ENCODE measurements at regions not wholly inside any gene's neighbourhood (a gene's known extent, or its start where the extent isn't known, plus 50 kb on each side); places are given as distances from the start of the nearest gene placed in this dataset.

DNA sequence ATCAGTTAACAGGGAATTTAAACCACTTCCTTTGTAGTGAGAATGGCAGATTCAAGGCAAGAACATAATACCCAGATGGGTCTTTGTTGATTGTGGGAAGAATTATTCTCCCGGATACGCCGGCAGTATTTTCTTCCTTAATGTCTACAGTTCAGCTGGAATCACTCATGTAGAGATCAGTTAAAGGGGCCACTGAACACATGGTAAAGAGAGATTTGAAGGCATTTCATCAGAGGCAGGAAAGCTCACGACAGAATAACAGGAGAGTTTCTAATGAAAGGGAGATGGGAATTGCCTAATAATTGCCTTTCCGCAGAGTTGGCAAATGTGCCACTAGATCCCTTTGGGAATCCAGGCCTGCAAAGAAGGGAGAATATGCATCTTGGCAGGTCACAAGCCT is 327.7 kb upstream of the ZNF804A start:
- no peak overlapping the region for H3K9ac ChIP-seq (ENCODE audit: low read length)
- no peaks in the 10 kb centered on the region for H3K36me3 ChIP-seq (ENCODE audit: insufficient read depth, low read length)
- no peak overlapping the region for H3K27ac ChIP-seq (ENCODE audit: low read length)
- no peak for DNase-seq
- H3K79me2 ChIP-seq (ENCODE audit: low read length), result no peaks in the 10 kb centered on the region
- no peak overlapping the region for H3K4me2 ChIP-seq (ENCODE audit: low read depth, low read length, poor library complexity, severe bottlenecking)
- H3K4me1 ChIP-seq (ENCODE audit: low read length), result no peaks in the 10 kb centered on the region
- no peak overlapping the region for H2AFZ ChIP-seq (ENCODE audit: low read length)
- no peak overlapping the region for H3K4me3 ChIP-seq (ENCODE audit: low read length)
- no peaks in the 10 kb centered on the region for H3K9me2 ChIP-seq (replicated peaks; ENCODE audit: insufficient read depth, low read length)
- H3K27me3 ChIP-seq (ENCODE audit: low read length), result no peaks in the 10 kb centered on the region
- no peaks in the 10 kb centered on the region for H4K20me1 ChIP-seq (ENCODE audit: insufficient read depth, low read depth, low read length)
- H3K9me3 ChIP-seq (ENCODE audit: low read length), result no peaks in the 10 kb centered on the region

DNA sequence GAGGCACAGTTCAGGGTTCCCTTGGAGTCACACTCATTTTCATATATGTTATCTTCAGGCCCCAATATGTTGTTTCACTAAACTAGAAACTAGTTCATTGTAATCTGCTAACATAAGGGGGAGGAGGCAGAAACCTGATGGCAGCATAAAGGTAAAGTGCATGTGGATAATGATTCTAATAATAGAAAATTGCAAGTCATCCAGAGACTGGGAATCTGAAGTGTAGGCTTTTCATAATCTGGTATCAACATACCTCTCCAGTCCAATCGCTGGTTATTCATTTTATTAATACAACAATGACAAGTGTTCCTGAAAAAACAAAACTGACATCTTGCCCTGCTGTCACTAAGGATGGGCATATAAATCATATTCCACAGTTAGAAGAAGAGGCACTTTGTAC is 326.3 kb upstream of the ZNF804A start:
- Histone ChIP-seq H3K36me3 (ENCODE audit: insufficient read depth, low read length) (no peaks in the 10 kb centered on the region), H3K9ac (ENCODE audit: low read length) (no peak overlapping the region), H3K9me2 (replicated peaks; ENCODE audit: insufficient read depth, low read length) (no peaks in the 10 kb centered on the region), H2AFZ (ENCODE audit: low read length) (no peak overlapping the region), H3K4me1 (ENCODE audit: low read length) (no peaks in the 10 kb centered on the region), H3K4me3 (ENCODE audit: low read length) (no peak overlapping the region), H3K27ac (ENCODE audit: low read length) (no peak overlapping the region), H3K79me2 (ENCODE audit: low read length) (no peaks in the 10 kb centered on the region), H4K20me1 (ENCODE audit: insufficient read depth, low read depth, low read length) (no peaks in the 10 kb centered on the region), H3K27me3 (ENCODE audit: low read length) (no peaks in the 10 kb centered on the region), H3K4me2 (ENCODE audit: low read depth, low read length, poor library complexity, severe bottlenecking) (no peak overlapping the region), H3K9me3 (ENCODE audit: low read length) (no peaks in the 10 kb centered on the region)
- DNase-seq, result no peak

GRCh38 chr2:184294831-184295230 is 303.5 kb upstream of the ZNF804A start:
- no peak overlapping the region for H3K4me3 ChIP-seq (ENCODE audit: low read length)
- H3K4me2 ChIP-seq (ENCODE audit: low read depth, low read length, poor library complexity, severe bottlenecking), result no peak overlapping the region
- H3K9ac ChIP-seq (ENCODE audit: low read length), result no peak overlapping the region
- no peaks in the 10 kb centered on the region for H3K4me1 ChIP-seq (ENCODE audit: low read length)
- H3K27me3 ChIP-seq (ENCODE audit: low read length), result no peaks in the 10 kb centered on the region
- no peak for DNase-seq
- H3K27ac ChIP-seq (ENCODE audit: low read length), result no peak overlapping the region
- H3K9me3 ChIP-seq (ENCODE audit: low read length), result no peaks in the 10 kb centered on the region
- no peak overlapping the region for H2AFZ ChIP-seq (ENCODE audit: low read length)
- H3K36me3 ChIP-seq (ENCODE audit: insufficient read depth, low read length), result no peaks in the 10 kb centered on the region
- H3K9me2 ChIP-seq (replicated peaks; ENCODE audit: insufficient read depth, low read length), result no peaks in the 10 kb centered on the region
- H3K79me2 ChIP-seq (ENCODE audit: low read length), result no peaks in the 10 kb centered on the region
- H4K20me1 ChIP-seq (ENCODE audit: insufficient read depth, low read depth, low read length), result no peaks in the 10 kb centered on the region

DNA sequence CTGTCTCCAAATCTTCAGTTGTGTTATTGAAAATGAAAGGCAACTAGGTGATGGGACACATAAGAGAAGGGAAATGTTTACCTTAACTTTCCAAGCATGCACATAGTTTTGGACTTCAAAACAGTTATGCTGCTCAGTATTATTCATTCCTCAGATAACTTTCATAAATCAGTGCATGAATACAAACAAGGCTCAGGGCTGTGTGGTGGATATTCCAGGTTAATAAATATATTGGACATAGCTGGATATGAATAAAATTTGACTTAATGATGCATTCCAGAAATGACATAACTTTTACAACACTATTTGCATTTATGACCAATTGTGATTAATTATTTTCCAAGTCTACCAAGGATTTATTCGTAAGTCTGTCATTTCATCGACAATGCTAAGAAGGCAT is 301.2 kb upstream of the ZNF804A start:
- Histone ChIP-seq H3K9me2 (replicated peaks; ENCODE audit: insufficient read depth, low read length) (no peaks in the 10 kb centered on the region), H4K20me1 (ENCODE audit: insufficient read depth, low read depth, low read length) (no peaks in the 10 kb centered on the region), H3K9ac (ENCODE audit: low read length) (no peak overlapping the region), H3K4me3 (ENCODE audit: low read length) (no peak overlapping the region), H3K27ac (ENCODE audit: low read length) (no peak overlapping the region), H3K27me3 (ENCODE audit: low read length) (no peaks in the 10 kb centered on the region), H3K4me1 (ENCODE audit: low read length) (no peaks in the 10 kb centered on the region), H2AFZ (ENCODE audit: low read length) (no peak overlapping the region), H3K4me2 (ENCODE audit: low read depth, low read length, poor library complexity, severe bottlenecking) (no peak overlapping the region), H3K9me3 (ENCODE audit: low read length) (no peaks in the 10 kb centered on the region), H3K79me2 (ENCODE audit: low read length) (no peaks in the 10 kb centered on the region), H3K36me3 (ENCODE audit: insufficient read depth, low read length) (no peaks in the 10 kb centered on the region)
- no peak for DNase-seq

DNA sequence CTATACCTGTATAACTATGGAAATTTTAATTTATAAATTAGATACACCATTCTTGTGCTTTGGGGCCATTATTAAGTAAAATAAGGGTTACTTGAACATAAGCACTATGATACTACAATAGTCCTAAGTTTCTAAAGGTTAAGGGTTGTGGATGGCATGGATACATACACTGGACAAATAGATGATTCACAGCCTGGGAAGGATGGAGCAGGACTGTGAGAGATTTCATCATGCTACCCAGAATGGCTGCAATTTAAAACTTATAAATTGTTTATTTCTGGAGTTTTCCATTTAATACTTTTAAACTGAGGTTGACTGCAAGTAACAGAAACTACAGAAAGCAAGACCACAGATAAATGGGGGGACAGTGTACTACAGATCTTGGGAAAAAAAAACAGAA is 295.8 kb upstream of the ZNF804A start:
- Histone ChIP-seq H3K27ac (ENCODE audit: low read length) (no peak overlapping the region), H3K9me2 (replicated peaks; ENCODE audit: insufficient read depth, low read length) (no peaks in the 10 kb centered on the region), H3K79me2 (ENCODE audit: low read length) (no peaks in the 10 kb centered on the region), H3K4me1 (ENCODE audit: low read length) (no peaks in the 10 kb centered on the region), H3K36me3 (ENCODE audit: insufficient read depth, low read length) (no peaks in the 10 kb centered on the region), H3K9me3 (ENCODE audit: low read length) (no peaks in the 10 kb centered on the region), H3K27me3 (ENCODE audit: low read length) (no peaks in the 10 kb centered on the region), H2AFZ (ENCODE audit: low read length) (no peak overlapping the region), H3K4me3 (ENCODE audit: low read length) (no peak overlapping the region), H3K9ac (ENCODE audit: low read length) (no peak overlapping the region), H3K4me2 (ENCODE audit: low read depth, low read length, poor library complexity, severe bottlenecking) (no peak overlapping the region), H4K20me1 (ENCODE audit: insufficient read depth, low read depth, low read length) (no peaks in the 10 kb centered on the region)
- DNase-seq, result no peak

DNA sequence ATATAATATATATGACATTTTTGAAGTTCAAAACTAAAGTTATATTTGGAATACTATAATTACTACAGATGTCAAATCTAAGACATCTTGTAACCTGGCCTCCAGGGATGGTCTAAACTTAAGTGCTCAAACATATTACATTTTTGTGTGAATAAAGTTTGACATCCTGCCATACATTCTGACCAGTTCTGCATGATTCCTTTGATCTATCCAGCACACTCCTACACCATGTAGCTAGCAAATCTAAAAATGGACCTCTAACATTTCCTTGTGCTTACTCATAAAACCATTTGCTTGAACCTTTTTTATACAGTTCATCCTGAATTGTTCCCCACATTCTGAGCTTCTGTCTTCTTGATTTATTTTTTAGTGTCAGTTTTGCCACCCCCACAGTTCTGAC is 294.3 kb upstream of the ZNF804A start:
- Histone ChIP-seq H2AFZ (ENCODE audit: low read length) (no peak overlapping the region), H3K79me2 (ENCODE audit: low read length) (no peaks in the 10 kb centered on the region), H3K4me2 (ENCODE audit: low read depth, low read length, poor library complexity, severe bottlenecking) (no peak overlapping the region), H3K27me3 (ENCODE audit: low read length) (no peaks in the 10 kb centered on the region), H3K9ac (ENCODE audit: low read length) (no peak overlapping the region), H3K36me3 (ENCODE audit: insufficient read depth, low read length) (no peaks in the 10 kb centered on the region), H3K9me2 (replicated peaks; ENCODE audit: insufficient read depth, low read length) (no peaks in the 10 kb centered on the region), H3K4me3 (ENCODE audit: low read length) (no peak overlapping the region), H3K4me1 (ENCODE audit: low read length) (no peaks in the 10 kb centered on the region), H3K27ac (ENCODE audit: low read length) (no peak overlapping the region), H3K9me3 (ENCODE audit: low read length) (no peaks in the 10 kb centered on the region), H4K20me1 (ENCODE audit: insufficient read depth, low read depth, low read length) (no peaks in the 10 kb centered on the region)
- no peak for DNase-seq

- no peaks in the 10 kb centered on the region for H3K9me2 ChIP-seq (replicated peaks; ENCODE audit: insufficient read depth, low read length)
- H4K20me1 ChIP-seq (ENCODE audit: insufficient read depth, low read depth, low read length), result no peaks in the 10 kb centered on the region
- H3K27ac ChIP-seq (ENCODE audit: low read length), result no peak overlapping the region
- no peak overlapping the region for H3K9ac ChIP-seq (ENCODE audit: low read length)
- no peak for DNase-seq
- H3K79me2 ChIP-seq (ENCODE audit: low read length), result no peaks in the 10 kb centered on the region
- no peaks in the 10 kb centered on the region for H3K36me3 ChIP-seq (ENCODE audit: insufficient read depth, low read length)
- no peaks in the 10 kb centered on the region for H3K27me3 ChIP-seq (ENCODE audit: low read length)
- H3K4me1 ChIP-seq (ENCODE audit: low read length), result no peaks in the 10 kb centered on the region
- H3K4me3 ChIP-seq (ENCODE audit: low read length), result no peak overlapping the region
- no peak overlapping the region for H3K4me2 ChIP-seq (ENCODE audit: low read depth, low read length, poor library complexity, severe bottlenecking)
- no peak overlapping the region for H2AFZ ChIP-seq (ENCODE audit: low read length)
- H3K9me3 ChIP-seq (ENCODE audit: low read length), result no peaks in the 10 kb centered on the region
These were observed 293.2 kb upstream of the ZNF804A start for GRCh38 chr2:184305105-184305504.

GRCh38 chr2:184308706-184309105 is 289.6 kb upstream of the ZNF804A start:
- Histone ChIP-seq H3K9me3 (ENCODE audit: low read length) (no peaks in the 10 kb centered on the region), H3K27me3 (ENCODE audit: low read length) (no peaks in the 10 kb centered on the region), H2AFZ (ENCODE audit: low read length) (no peak overlapping the region), H3K4me1 (ENCODE audit: low read length) (no peaks in the 10 kb centered on the region), H3K4me3 (ENCODE audit: low read length) (no peak overlapping the region), H3K27ac (ENCODE audit: low read length) (no peak overlapping the region), H3K36me3 (ENCODE audit: insufficient read depth, low read length) (no peaks in the 10 kb centered on the region), H3K9me2 (replicated peaks; ENCODE audit: insufficient read depth, low read length) (no peaks in the 10 kb centered on the region), H4K20me1 (ENCODE audit: insufficient read depth, low read depth, low read length) (no peaks in the 10 kb centered on the region), H3K4me2 (ENCODE audit: low read depth, low read length, poor library complexity, severe bottlenecking) (no peak overlapping the region), H3K79me2 (ENCODE audit: low read length) (no peaks in the 10 kb centered on the region), H3K9ac (ENCODE audit: low read length) (no peak overlapping the region)
- no peak for DNase-seq

GRCh38 chr2:184312970-184313369 is 285.4 kb upstream of the ZNF804A start:
- Histone ChIP-seq H3K9me3 (ENCODE audit: low read length) (no peaks in the 10 kb centered on the region), H3K27ac (ENCODE audit: low read length) (no peak overlapping the region), H3K79me2 (ENCODE audit: low read length) (no peaks in the 10 kb centered on the region), H3K4me3 (ENCODE audit: low read length) (no peak overlapping the region), H4K20me1 (ENCODE audit: insufficient read depth, low read depth, low read length) (no peaks in the 10 kb centered on the region), H3K4me1 (ENCODE audit: low read length) (no peaks in the 10 kb centered on the region), H3K9me2 (replicated peaks; ENCODE audit: insufficient read depth, low read length) (no peaks in the 10 kb centered on the region), H3K9ac (ENCODE audit: low read length) (no peak overlapping the region), H3K4me2 (ENCODE audit: low read depth, low read length, poor library complexity, severe bottlenecking) (no peak overlapping the region), H2AFZ (ENCODE audit: low read length) (no peak overlapping the region), H3K27me3 (ENCODE audit: low read length) (no peaks in the 10 kb centered on the region), H3K36me3 (ENCODE audit: insufficient read depth, low read length) (no peaks in the 10 kb centered on the region)
- DNase-seq, result no peak
